ENCODE measurements at regions not wholly inside any gene's neighbourhood (a gene's known extent, or its start where the extent isn't known, plus 50 kb on each side); places are given as distances from the start of the nearest gene placed in this dataset.

DNA sequence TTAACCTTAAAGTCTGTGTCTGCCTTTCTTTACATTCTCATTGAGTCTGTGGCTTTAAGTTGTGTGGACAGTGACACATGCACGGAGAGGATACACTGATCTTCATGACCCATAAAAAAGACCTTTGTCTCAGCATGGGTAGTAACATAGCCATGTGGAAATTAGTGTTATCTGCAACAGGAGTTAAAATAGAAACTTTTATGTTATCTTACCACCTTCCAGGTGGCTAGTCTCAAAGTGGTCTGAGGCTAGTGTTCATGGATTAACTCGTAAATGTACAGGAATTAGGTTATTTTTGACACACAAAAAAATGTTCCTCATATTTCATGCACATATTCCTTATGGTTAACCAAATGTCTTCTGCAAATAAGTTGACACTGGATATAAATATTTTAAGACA is 607.0 kb downstream of the ISL1 start:
- WGBS, 2 donors: 35 to 41% methylated on average over 2 of the region's 2 CpGs

DNA sequence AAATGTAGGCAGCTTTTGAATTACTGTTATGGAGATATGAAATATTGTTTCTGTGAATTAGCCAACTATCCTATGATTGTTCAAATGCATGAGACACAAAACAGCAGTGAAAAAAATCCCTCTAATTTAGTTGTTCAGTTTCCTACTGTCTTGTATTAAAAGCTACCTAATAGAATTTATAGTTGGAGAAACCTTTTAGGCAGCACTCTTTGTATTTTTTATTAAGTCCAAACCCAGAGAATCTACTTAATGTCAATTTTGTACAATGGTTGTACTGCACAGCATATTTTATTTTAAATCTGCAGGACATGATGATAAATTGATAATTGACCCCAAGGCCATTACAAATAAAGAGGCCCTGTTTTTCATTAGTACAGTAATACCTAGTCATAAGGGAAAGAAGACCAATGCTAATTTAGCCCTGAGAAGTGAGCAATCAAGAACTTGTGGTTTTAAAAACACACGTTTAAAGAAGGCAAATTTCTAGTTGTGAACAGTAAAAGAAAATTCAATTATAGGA is 607.5 kb downstream of the ISL1 start:
- DNase-seq (no peak), ATAC-seq (ENCODE audit: low FRiP score) (no peak)
- H3K9me3 ChIP-seq (ENCODE audit: control insufficient read depth, low read length): no peaks in the 10 kb centered on the region
- H3K4me1 ChIP-seq (ENCODE audit: control insufficient read depth in 1 of 2, insufficient read depth in 2 of 2, low read length in 2 of 2): no peaks in the 10 kb centered on the region
- H3K36me3 ChIP-seq (ENCODE audit: control insufficient read depth in 1 of 2, insufficient read depth in 2 of 2, low read length in 1 of 2): no peaks in the 10 kb centered on the region
- intact Hi-C loops (cut with DNase I): no loop called here
- no peak overlapping the region for H3K27ac ChIP-seq (ENCODE audit: low read depth in 1 of 2, low read length in 2 of 2)
- H3K4me3 ChIP-seq (ENCODE audit: low read length in 2 of 2): no peak overlapping the region
- no peaks in the 10 kb centered on the region for H3K27me3 ChIP-seq (ENCODE audit: control insufficient read depth in 1 of 2, insufficient read depth in 2 of 2, low read length in 1 of 2)
- 47 to 52% methylated on average over 1 of the region's 1 CpG for WGBS, 2 donors

More for the DNA sequence above, 607.0 kb downstream of the ISL1 start:
- DNase-seq (no peak), ATAC-seq (ENCODE audit: low FRiP score) (no peak)
- intact Hi-C loops (cut with DNase I): no loop called here
- Histone ChIP-seq H3K36me3 (ENCODE audit: control insufficient read depth in 1 of 2, insufficient read depth in 2 of 2, low read length in 1 of 2) (no peaks in the 10 kb centered on the region), H3K4me3 (ENCODE audit: low read length in 2 of 2) (no peak overlapping the region), H3K27me3 (ENCODE audit: control insufficient read depth in 1 of 2, insufficient read depth in 2 of 2, low read length in 1 of 2) (no peaks in the 10 kb centered on the region), H3K27ac (ENCODE audit: low read depth in 1 of 2, low read length in 2 of 2) (no peak overlapping the region), H3K4me1 (ENCODE audit: control insufficient read depth in 1 of 2, insufficient read depth in 2 of 2, low read length in 2 of 2) (no peaks in the 10 kb centered on the region), H3K9me3 (ENCODE audit: control insufficient read depth, low read length) (no peaks in the 10 kb centered on the region)

DNA sequence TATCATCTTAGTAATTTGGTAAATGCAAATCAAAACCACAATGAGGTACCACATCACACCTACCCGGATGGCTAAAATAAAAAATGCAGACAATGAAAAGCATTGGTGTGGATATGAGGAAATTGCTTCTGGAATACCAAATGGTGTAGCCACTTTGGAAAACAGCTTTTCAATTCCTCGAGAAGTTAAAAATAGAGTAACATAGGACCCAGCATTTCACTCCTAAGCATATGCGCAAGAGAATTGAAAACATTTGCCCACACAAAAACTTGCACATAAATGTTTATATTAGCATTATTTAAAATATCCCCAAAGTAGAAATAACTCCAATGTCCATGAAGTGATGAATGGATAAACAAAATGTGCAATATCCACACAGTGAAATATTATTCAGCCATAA is 608.7 kb downstream of the ISL1 start:
- Histone ChIP-seq H3K4me1 (ENCODE audit: control insufficient read depth in 1 of 2, insufficient read depth in 2 of 2, low read length in 2 of 2) (no peaks in the 10 kb centered on the region), H3K36me3 (ENCODE audit: control insufficient read depth in 1 of 2, insufficient read depth in 2 of 2, low read length in 1 of 2) (no peaks in the 10 kb centered on the region), H3K27ac (ENCODE audit: low read depth in 1 of 2, low read length in 2 of 2) (no peak overlapping the region), H3K4me3 (ENCODE audit: low read length in 2 of 2) (no peak overlapping the region), H3K9me3 (ENCODE audit: control insufficient read depth, low read length) (no peaks in the 10 kb centered on the region), H3K27me3 (ENCODE audit: control insufficient read depth in 1 of 2, insufficient read depth in 2 of 2, low read length in 1 of 2) (no peaks in the 10 kb centered on the region)
- ATAC-seq (ENCODE audit: low FRiP score) (no peak), DNase-seq (no peak)
- intact Hi-C loops (cut with DNase I): no loop called here
- WGBS, 2 donors: 73 to 74% methylated on average over 3 of the region's 3 CpGs

DNA sequence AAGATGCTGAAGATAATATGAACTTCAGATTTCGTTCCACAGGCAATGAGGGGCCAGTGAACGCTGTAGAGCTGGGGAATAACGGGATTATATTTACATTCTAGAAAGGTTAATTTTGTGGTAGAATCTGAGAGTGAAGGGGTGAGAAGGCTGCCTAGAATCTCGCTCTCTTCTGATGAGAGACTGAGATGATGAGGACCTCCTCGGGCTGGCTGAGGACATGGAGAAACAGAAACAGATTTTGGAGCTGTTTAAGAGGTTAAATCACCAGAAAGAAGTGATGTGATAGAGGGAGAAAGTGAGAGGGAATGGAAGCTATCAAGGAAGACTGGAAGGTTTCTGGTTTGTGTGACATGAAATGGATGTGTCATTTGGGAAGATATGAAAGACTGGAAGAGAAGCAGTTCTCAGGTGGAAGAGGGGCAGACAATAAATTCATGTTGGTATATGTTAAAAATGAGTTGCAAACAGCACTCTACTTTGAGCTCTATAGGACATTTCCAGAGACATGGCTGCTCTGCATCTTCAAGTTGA is 612.6 kb downstream of the ISL1 start:
- Histone ChIP-seq H3K4me1 (ENCODE audit: control insufficient read depth in 1 of 2, insufficient read depth in 2 of 2, low read length in 2 of 2) (no peaks in the 10 kb centered on the region), H3K9me3 (ENCODE audit: control insufficient read depth, low read length) (no peaks in the 10 kb centered on the region), H3K27me3 (ENCODE audit: control insufficient read depth in 1 of 2, insufficient read depth in 2 of 2, low read length in 1 of 2) (no peaks in the 10 kb centered on the region), H3K4me3 (ENCODE audit: low read length in 2 of 2) (no peak overlapping the region), H3K36me3 (ENCODE audit: control insufficient read depth in 1 of 2, insufficient read depth in 2 of 2, low read length in 1 of 2) (no peaks in the 10 kb centered on the region), H3K27ac (ENCODE audit: low read depth in 1 of 2, low read length in 2 of 2) (no peak overlapping the region)
- intact Hi-C loops (cut with DNase I): no loop called here
- 81 to 85% methylated on average over 5 of the region's 5 CpGs for WGBS, 2 donors
- no peak for ATAC-seq (ENCODE audit: low FRiP score)
- no peak for DNase-seq

DNA sequence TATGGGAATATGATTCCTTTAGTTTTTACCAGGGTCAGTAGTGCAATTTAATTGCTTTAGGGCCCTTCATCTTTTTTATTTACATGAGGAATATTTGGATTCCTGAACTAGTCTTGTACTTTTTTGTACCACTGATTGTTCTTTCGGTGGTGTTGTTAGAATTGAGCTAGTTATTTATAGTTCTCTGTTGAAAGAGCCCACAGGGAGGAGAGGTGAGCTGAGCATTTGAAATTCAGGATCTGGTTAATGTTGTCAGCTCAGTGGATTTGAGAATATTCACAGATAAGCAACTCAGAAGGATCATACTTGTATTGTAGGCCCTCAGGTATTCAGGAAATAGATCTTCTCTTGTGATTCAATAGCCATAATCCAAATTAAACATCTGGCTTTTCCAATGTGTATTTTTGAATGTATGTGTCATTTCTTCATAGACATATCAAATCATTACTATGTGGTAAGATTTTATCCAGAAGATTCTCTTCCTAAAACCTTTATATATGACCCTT is 613.2 kb downstream of the ISL1 start:
- no peaks in the 10 kb centered on the region for H3K9me3 ChIP-seq (ENCODE audit: control insufficient read depth, low read length)
- H3K4me1 ChIP-seq (ENCODE audit: control insufficient read depth in 1 of 2, insufficient read depth in 2 of 2, low read length in 2 of 2): no peaks in the 10 kb centered on the region
- 12 to 23% methylated on average over 1 of the region's 1 CpG for WGBS, 2 donors
- ATAC-seq (ENCODE audit: low FRiP score) (no peak), DNase-seq (no peak)
- H3K4me3 ChIP-seq (ENCODE audit: low read length in 2 of 2): no peak overlapping the region
- no peaks in the 10 kb centered on the region for H3K36me3 ChIP-seq (ENCODE audit: control insufficient read depth in 1 of 2, insufficient read depth in 2 of 2, low read length in 1 of 2)
- no peak overlapping the region for H3K27ac ChIP-seq (ENCODE audit: low read depth in 1 of 2, low read length in 2 of 2)
- no peaks in the 10 kb centered on the region for H3K27me3 ChIP-seq (ENCODE audit: control insufficient read depth in 1 of 2, insufficient read depth in 2 of 2, low read length in 1 of 2)
- intact Hi-C loops (cut with DNase I): no loop called here

DNA sequence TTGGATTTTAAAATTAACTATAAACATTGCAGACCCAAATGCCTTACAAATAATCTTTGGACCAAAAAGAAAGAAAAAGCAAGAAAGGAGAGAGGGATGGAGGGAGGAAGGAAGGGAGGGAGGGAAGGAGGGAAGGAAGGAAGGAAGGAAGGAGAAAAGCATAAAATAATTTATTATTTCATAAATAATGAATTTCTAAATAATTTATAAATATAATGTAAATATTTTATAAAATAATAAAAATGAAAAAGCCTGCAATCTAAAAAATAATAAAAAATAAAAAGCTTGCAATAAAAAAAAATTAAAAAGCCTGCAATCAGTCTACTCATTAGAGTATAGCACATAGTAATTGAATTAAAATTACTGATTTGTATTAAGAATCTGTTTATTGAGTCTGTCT is 614.3 kb downstream of the ISL1 start:
- Histone ChIP-seq H3K27ac (ENCODE audit: low read depth in 1 of 2, low read length in 2 of 2) (no peak overlapping the region), H3K36me3 (ENCODE audit: control insufficient read depth in 1 of 2, insufficient read depth in 2 of 2, low read length in 1 of 2) (no peaks in the 10 kb centered on the region)

DNA sequence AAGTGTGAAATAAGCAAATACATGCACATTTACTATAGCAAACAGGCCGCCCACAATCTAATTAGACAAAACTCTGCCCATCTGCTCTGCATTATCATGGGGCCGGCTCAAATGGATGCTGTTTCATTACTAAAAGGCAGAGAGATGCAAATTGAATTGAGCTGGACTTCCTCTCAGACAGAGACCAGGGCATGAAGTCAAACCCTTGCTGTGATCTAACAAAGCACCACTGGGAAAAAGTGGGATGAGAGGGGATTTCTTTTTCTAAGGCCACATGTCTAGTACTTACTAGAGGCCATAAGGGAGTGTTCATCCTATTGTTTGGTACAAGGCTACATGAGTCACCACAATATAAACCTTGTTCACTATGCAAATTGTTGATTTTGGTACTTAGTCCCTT is 614.7 kb downstream of the ISL1 start:
- Histone ChIP-seq H3K4me3 (ENCODE audit: low read length in 2 of 2) (no peak overlapping the region), H3K27me3 (ENCODE audit: control insufficient read depth in 1 of 2, insufficient read depth in 2 of 2, low read length in 1 of 2) (no peaks in the 10 kb centered on the region), H3K27ac (ENCODE audit: low read depth in 1 of 2, low read length in 2 of 2) (no peak overlapping the region), H3K36me3 (ENCODE audit: control insufficient read depth in 1 of 2, insufficient read depth in 2 of 2, low read length in 1 of 2) (no peaks in the 10 kb centered on the region), H3K4me1 (ENCODE audit: control insufficient read depth in 1 of 2, insufficient read depth in 2 of 2, low read length in 2 of 2) (no peaks in the 10 kb centered on the region), H3K9me3 (ENCODE audit: control insufficient read depth, low read length) (no peaks in the 10 kb centered on the region)
- 67 to 69% methylated on average over 2 of the region's 2 CpGs for WGBS, 2 donors
- no peak for ATAC-seq (ENCODE audit: low FRiP score)
- intact Hi-C loops (cut with DNase I): no loop called here
- DNase-seq: no peak

More for the DNA sequence above, 614.3 kb downstream of the ISL1 start:
- Histone ChIP-seq H3K9me3 (ENCODE audit: control insufficient read depth, low read length) (no peaks in the 10 kb centered on the region), H3K27me3 (ENCODE audit: control insufficient read depth in 1 of 2, insufficient read depth in 2 of 2, low read length in 1 of 2) (no peaks in the 10 kb centered on the region), H3K4me1 (ENCODE audit: control insufficient read depth in 1 of 2, insufficient read depth in 2 of 2, low read length in 2 of 2) (no peaks in the 10 kb centered on the region), H3K4me3 (ENCODE audit: low read length in 2 of 2) (no peak overlapping the region)
- DNase-seq: no peak
- no peak for ATAC-seq (ENCODE audit: low FRiP score)
- intact Hi-C loops (cut with DNase I): no loop called here

DNA sequence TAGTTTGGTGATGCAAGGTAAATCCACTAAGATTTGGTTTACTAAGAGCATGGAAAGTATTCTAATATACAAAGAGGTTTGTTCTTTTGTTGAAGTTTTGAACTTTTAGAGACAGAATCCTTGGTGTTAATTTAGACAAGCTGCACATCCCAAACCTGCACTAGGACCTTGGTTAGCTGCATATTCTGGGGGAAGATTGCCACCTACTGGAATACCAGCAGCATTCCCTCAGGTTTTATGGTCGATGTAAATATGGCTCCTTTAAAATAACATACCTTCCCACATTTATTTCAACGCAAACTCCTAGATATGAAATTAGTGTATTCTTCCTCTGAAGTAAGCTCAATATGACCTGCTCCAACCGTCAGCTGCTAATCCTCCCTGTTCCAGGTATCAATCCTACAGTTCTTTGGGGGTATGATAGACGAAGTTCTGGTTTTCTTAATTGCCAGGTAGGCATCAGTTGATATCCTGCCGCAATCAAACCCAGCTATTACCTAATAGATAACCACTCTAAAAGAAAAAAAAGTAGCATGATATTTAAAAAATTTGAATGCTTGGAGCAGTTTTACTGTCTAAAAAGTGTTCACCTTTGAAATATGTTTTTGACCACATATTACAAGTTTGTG is 624.1 kb downstream of the ISL1 start:
- Histone ChIP-seq H3K9me3 (ENCODE audit: control insufficient read depth, low read length) (no peaks in the 10 kb centered on the region), H3K4me1 (ENCODE audit: control insufficient read depth in 1 of 2, insufficient read depth in 2 of 2, low read length in 2 of 2) (no peaks in the 10 kb centered on the region), H3K4me3 (ENCODE audit: low read length in 2 of 2) (no peak overlapping the region), H3K36me3 (ENCODE audit: control insufficient read depth in 1 of 2, insufficient read depth in 2 of 2, low read length in 1 of 2) (no peaks in the 10 kb centered on the region), H3K27ac (ENCODE audit: low read depth in 1 of 2, low read length in 2 of 2) (no peak overlapping the region), H3K27me3 (ENCODE audit: control insufficient read depth in 1 of 2, insufficient read depth in 2 of 2, low read length in 1 of 2) (no peaks in the 10 kb centered on the region)
- intact Hi-C loops (cut with DNase I): loop anchor here in 1 of 2 donors (10.0 kb wide), 1 partner anchor 1043 kb away; no protein-coding TSS in a partner anchor
- WGBS, 2 donors: 30% methylated on average over 5 of the region's 5 CpGs
- ATAC-seq (ENCODE audit: low FRiP score): no peak
- DNase-seq: no peak

DNA sequence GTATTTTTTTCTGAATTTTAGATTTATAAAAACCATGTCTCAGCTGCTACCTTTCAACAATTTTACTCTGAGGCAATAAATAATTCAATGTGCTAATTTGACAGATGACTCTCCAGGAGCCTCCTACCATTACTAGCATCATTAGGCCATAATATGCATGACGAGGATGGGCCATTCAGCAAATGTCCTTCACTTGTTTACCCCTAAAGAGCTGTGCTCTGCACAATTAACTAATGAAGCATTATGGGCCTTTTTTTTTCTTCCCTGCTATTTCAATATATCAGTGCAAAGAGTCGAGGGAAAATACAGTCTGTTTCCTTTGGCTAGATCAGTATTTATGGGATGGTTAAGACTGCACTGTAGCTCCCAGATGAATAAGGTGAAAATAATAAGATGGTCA is 627.2 kb downstream of the ISL1 start:
- no peaks in the 10 kb centered on the region for H3K4me1 ChIP-seq (ENCODE audit: control insufficient read depth in 1 of 2, insufficient read depth in 2 of 2, low read length in 2 of 2)
- 29 to 31% methylated on average over 2 of the region's 2 CpGs for WGBS, 2 donors
- no peaks in the 10 kb centered on the region for H3K36me3 ChIP-seq (ENCODE audit: control insufficient read depth in 1 of 2, insufficient read depth in 2 of 2, low read length in 1 of 2)
- intact Hi-C loops (cut with DNase I): no loop called here
- no peak for ATAC-seq (ENCODE audit: low FRiP score)
- no peaks in the 10 kb centered on the region for H3K9me3 ChIP-seq (ENCODE audit: control insufficient read depth, low read length)
- DNase-seq: no peak
- H3K27me3 ChIP-seq (ENCODE audit: control insufficient read depth in 1 of 2, insufficient read depth in 2 of 2, low read length in 1 of 2): no peaks in the 10 kb centered on the region
- no peak overlapping the region for H3K27ac ChIP-seq (ENCODE audit: low read depth in 1 of 2, low read length in 2 of 2)
- no peak overlapping the region for H3K4me3 ChIP-seq (ENCODE audit: low read length in 2 of 2)

Data from aorta (tissue), 5 donors.